Neural progenitor cell (in vitro differentiated cells): ENCODE measurements at regions not wholly inside any gene's neighbourhood (a gene's known extent, or its start where the extent isn't known, plus 50 kb on each side); places are given as distances from the start of the nearest gene placed in this dataset.

ENCODE experiments used
- DNase-seq: peaks from one replicate; pipeline ENCODE4 v3.0.0-alpha.2; 2016; ENCODE audit warnings: low spot score
- H2AFZ ChIP-seq: fragments of 200-600 bp; sonication (generic); replicated peaks from 2 replicates; pipeline ENCODE4 v1.6.1; 2016; ENCODE audit warnings: antibody characterized with exemption
- H3F3A ChIP-seq: fragments of 200-600 bp; sonication (generic); 2 replicates; pipeline ENCODE4 v1.6.1; 2016; ENCODE audit warnings: antibody characterized with exemption, low read depth
- H3K27ac ChIP-seq: fragments of 200-600 bp; sonication (generic); 2 replicates; pipeline ENCODE4 v1.5.1; 2016; ENCODE audit warnings: mild to moderate bottlenecking
- H3K27me3 ChIP-seq: fragments of 200-600 bp; sonication (generic); 2 replicates; pipeline ENCODE4 v1.6.1; 2016; ENCODE audit warnings: mild to moderate bottlenecking, moderate library complexity
- H3K36me3 ChIP-seq: fragments of 200-600 bp; sonication (generic); 2 replicates; pipeline ENCODE4 v1.5.1; 2016
- H3K4me1 ChIP-seq: fragments of 200-600 bp; sonication (generic); 2 replicates; pipeline ENCODE4 v1.6.1; 2016; ENCODE audit warnings: mixed run types
- H3K4me2 ChIP-seq: fragments of 200-600 bp; sonication (generic); 2 replicates; pipeline ENCODE4 v1.6.1; 2016
- H3K4me3 ChIP-seq: fragments of 200-600 bp; sonication (generic); 2 replicates; pipeline ENCODE4 v1.5.1; 2016
- H3K79me2 ChIP-seq: fragments of 200-600 bp; sonication (generic); 2 replicates; pipeline ENCODE4 v1.6.1; 2016; ENCODE audit warnings: low read depth
- H3K9ac ChIP-seq: fragments of 200-600 bp; sonication (generic); 2 replicates; pipeline ENCODE4 v1.6.1; 2016
- H3K9me3 ChIP-seq: fragments of 200-600 bp; sonication (generic); 2 replicates; pipeline ENCODE4 v1.5.1; 2016; ENCODE audit warnings: low read depth
- H4K20me1 ChIP-seq: fragments of 200-600 bp; sonication (generic); 2 replicates; pipeline ENCODE4 v1.6.1; 2016; ENCODE audit warnings: low read depth
- H3K27ac Mint-ChIP-seq: 3 replicates; pipeline ENCODE4 v1.8.0; 2021; ENCODE audit warnings: mixed read lengths
- H3K27me3 Mint-ChIP-seq: 2 replicates; pipeline ENCODE4 v1.8.0; 2022; ENCODE audit warnings: low read depth, mild to moderate bottlenecking, inconsistent platforms, moderate library complexity, mixed read lengths; ENCODE audit not compliant: insufficient read depth
- H3K36me3 Mint-ChIP-seq: 3 replicates; pipeline ENCODE4 v1.8.0; 2021; ENCODE audit warnings: mixed read lengths
- H3K4me1 Mint-ChIP-seq: 3 replicates; pipeline ENCODE4 v1.8.0; 2021; ENCODE audit warnings: mixed read lengths
- H3K4me3 Mint-ChIP-seq: 3 replicates; pipeline ENCODE4 v1.8.0; 2021; ENCODE audit warnings: mild to moderate bottlenecking, moderate library complexity, mixed read lengths
- H3K9me3 Mint-ChIP-seq: 3 replicates; pipeline ENCODE4 v1.8.0; 2020; ENCODE audit warnings: mixed read lengths
- EZH2 ChIP-seq: fragments of 200-600 bp; sonication (generic); IDR thresholded peaks from 2 replicates; pipeline ENCODE4 v1.6.1; 2017; ENCODE audit warnings: antibody characterized with exemption, mild to moderate bottlenecking, moderate library complexity
- EZH2phosphoT487 ChIP-seq: fragments of 200-600 bp; sonication (generic); IDR thresholded peaks from 2 replicates; pipeline ENCODE4 v1.6.1; 2017; ENCODE audit warnings: antibody characterized with exemption
- TF ChIP-seq, protein P1 (sequence below): fragments of 200-600 bp; sonication (generic); IDR thresholded peaks from 2 replicates; pipeline ENCODE4 v1.5.1; 2017; ENCODE audit warnings: antibody characterized with exemption, mild to moderate bottlenecking

DNA sequence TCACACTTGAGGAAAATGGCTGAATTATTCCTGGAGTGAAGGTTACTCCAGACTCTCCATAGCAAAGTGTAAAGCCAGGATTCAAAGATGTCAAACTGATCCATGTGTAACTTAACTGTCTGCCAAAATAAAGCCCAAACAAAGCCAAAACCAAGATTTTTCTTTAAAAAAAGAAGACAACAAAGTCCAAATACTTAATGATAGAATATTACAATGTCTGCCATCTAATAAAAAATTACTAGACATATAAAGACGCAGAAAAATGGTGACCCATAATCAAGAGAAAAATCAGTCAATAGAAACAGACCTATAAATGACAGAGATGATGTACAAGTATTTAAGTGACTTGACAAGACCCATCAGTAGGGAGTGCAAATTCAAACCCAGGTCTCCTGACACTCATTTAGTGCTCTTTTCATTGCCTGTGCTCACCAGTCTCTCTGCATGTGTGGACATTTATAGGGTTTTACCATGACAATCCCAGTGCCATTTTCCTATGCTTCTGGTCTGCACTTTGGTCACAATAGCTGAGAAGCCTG is 85.1 kb upstream of the HES1 start:
- no peak overlapping the region for H3K4me3 ChIP-seq
- no peak overlapping the region for H3K4me2 ChIP-seq
- TF ChIP-seq EZH2phosphoT487 (no peak), EZH2 (no peak)
- TF ChIP-seq, protein P1, sequence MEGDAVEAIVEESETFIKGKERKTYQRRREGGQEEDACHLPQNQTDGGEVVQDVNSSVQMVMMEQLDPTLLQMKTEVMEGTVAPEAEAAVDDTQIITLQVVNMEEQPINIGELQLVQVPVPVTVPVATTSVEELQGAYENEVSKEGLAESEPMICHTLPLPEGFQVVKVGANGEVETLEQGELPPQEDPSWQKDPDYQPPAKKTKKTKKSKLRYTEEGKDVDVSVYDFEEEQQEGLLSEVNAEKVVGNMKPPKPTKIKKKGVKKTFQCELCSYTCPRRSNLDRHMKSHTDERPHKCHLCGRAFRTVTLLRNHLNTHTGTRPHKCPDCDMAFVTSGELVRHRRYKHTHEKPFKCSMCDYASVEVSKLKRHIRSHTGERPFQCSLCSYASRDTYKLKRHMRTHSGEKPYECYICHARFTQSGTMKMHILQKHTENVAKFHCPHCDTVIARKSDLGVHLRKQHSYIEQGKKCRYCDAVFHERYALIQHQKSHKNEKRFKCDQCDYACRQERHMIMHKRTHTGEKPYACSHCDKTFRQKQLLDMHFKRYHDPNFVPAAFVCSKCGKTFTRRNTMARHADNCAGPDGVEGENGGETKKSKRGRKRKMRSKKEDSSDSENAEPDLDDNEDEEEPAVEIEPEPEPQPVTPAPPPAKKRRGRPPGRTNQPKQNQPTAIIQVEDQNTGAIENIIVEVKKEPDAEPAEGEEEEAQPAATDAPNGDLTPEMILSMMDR: no peak
- H3K9ac ChIP-seq: no peak overlapping the region
- H3K27ac ChIP-seq: no peak overlapping the region
- Mint-ChIP-seq H3K27ac (no peak overlapping the region), H3K27me3 (peaks cover 9% of the 10 kb centered on the region), H3K36me3 (peaks cover 6% of the 10 kb centered on the region), H3K4me3 (no peak overlapping the region), H3K4me1 (peaks cover 26% of the 10 kb centered on the region), H3K9me3 (peaks cover 28% of the 10 kb centered on the region)
- no peak for DNase-seq
- H3K27me3 ChIP-seq: no peaks in the 10 kb centered on the region
- H3K79me2 ChIP-seq: no peaks in the 10 kb centered on the region
- H2AFZ ChIP-seq: no peak overlapping the region
- peaks cover 15% of the 10 kb centered on the region for H3F3A ChIP-seq
- H3K36me3 ChIP-seq: no peaks in the 10 kb centered on the region
- H4K20me1 ChIP-seq: no peaks in the 10 kb centered on the region
- peaks cover 18% of the 10 kb centered on the region for H3K4me1 ChIP-seq
- peaks cover 10% of the 10 kb centered on the region for H3K9me3 ChIP-seq

DNA sequence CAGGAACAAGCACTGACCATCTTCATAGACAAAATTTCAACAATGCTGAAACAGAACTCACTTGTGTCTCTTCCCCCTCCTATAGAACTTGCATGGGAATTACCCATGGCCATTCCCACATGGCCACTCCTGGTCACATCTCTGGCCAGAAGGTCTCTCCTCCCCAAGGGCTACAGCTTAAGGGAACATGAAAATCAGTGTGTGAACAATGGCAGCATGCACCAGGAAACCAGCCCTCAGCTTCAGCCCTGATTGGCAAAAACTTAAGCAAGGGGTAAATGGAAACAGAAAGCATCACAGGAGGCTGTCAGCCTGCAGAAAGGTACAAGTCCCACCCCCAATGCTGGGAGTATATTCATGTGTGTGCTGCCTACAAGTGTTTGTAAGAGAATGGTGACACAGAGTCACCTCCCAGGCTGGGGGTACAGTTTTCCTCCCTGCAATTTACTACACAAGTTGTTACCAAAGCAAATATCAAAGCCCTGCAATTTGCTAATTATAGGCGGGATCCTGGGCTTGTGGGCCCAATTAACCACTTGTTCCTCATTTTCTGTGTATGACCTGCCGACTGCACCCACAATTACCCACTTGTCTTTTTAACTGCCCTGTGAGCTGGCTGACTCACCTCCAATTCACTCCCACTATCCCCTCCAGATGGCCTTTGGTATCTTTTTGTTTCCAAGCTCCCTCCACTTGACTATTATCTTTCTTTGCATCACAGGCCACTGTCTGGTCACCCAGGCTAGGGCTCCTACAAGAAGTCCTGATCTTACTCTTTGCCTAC is 84.4 kb upstream of the HES1 start:
- no peak overlapping the region for H3K27ac Mint-ChIP-seq
- H3K4me1 Mint-ChIP-seq: peaks cover 29% of the 10 kb centered on the region
- TF ChIP-seq, protein P1: no peak
- TF ChIP-seq EZH2 (no peak), EZH2phosphoT487 (no peak)
- Histone ChIP-seq H3K27me3 (no peaks in the 10 kb centered on the region), H3K4me2 (no peak overlapping the region), H3K4me3 (no peak overlapping the region), H3K36me3 (no peaks in the 10 kb centered on the region), H4K20me1 (no peaks in the 10 kb centered on the region), H2AFZ (no peak overlapping the region), H3K4me1 (peaks cover 18% of the 10 kb centered on the region), H3K9ac (no peak overlapping the region), H3K9me3 (peaks cover 10% of the 10 kb centered on the region), H3F3A (peaks cover 15% of the 10 kb centered on the region), H3K79me2 (no peaks in the 10 kb centered on the region), H3K27ac (no peak overlapping the region)
- peaks cover 6% of the 10 kb centered on the region for H3K36me3 Mint-ChIP-seq
- no peak for DNase-seq
- peaks cover 9% of the 10 kb centered on the region for H3K27me3 Mint-ChIP-seq
- peaks cover 28% of the 10 kb centered on the region for H3K9me3 Mint-ChIP-seq
- H3K4me3 Mint-ChIP-seq: peak overlapping the region; percentile 11

DNA sequence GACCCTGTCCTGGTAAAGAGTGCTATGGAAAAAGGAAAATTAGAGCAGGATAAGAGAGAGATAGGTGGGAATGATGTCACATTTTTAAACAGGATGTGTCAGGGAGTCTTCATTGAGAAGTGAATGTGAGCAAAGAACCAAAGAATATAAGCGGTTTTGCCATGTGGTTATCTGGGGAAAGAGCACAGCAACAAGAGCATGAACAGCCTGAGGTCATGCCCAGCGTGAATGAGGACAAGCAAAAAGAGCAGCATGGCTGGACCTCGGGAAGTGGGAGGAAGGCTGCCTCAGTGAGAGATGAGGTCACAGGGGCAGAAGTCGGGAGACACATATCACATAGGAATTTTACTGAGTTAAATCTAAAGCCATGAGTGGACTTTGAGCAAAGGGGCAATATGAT is 82.8 kb upstream of the HES1 start:
- H4K20me1 ChIP-seq: no peaks in the 10 kb centered on the region
- H3K4me2 ChIP-seq: no peak overlapping the region
- no peak overlapping the region for H3K4me3 ChIP-seq
- H3K36me3 ChIP-seq: no peaks in the 10 kb centered on the region
- Mint-ChIP-seq H3K4me1 (peaks cover 30% of the 10 kb centered on the region), H3K27me3 (peaks cover 9% of the 10 kb centered on the region), H3K36me3 (peaks cover 6% of the 10 kb centered on the region), H3K4me3 (no peak overlapping the region), H3K9me3 (peaks cover 28% of the 10 kb centered on the region), H3K27ac (no peak overlapping the region)
- H3K9ac ChIP-seq: no peak overlapping the region
- no peaks in the 10 kb centered on the region for H3K79me2 ChIP-seq
- TF ChIP-seq, protein P1: no peak
- TF ChIP-seq EZH2phosphoT487 (no peak), EZH2 (no peak)
- no peak for DNase-seq
- peaks cover 31% of the 10 kb centered on the region for H3F3A ChIP-seq
- H2AFZ ChIP-seq: no peak overlapping the region
- H3K4me1 ChIP-seq: peaks cover 27% of the 10 kb centered on the region
- no peak overlapping the region for H3K27ac ChIP-seq
- no peaks in the 10 kb centered on the region for H3K27me3 ChIP-seq
- H3K9me3 ChIP-seq: peaks cover 10% of the 10 kb centered on the region
